B cell (primary cell): ENCODE measurements at regions not wholly inside any gene's neighbourhood (a gene's known extent, or its start where the extent isn't known, plus 50 kb on each side); places are given as distances from the start of the nearest gene placed in this dataset.

Experiments used
- ATAC-seq: fragments of 200-7000 bp; cut with Tn5 transposase; one replicate; pipeline ENCODE4 v1.10.0; 2021; ENCODE audit warnings: low read depth, mild to moderate bottlenecking, moderate number of reproducible peaks, moderate library complexity
- CTCF ChIA-PET: fragments of 350-600 bp; sonication (Branson Sonifier 250); formaldehyde crosslinking; loops from one replicate; lab custom pipeline; 2021; ENCODE audit warnings: antibody characterized with exemption, inconsistent platforms; lab: Charles Lee
- POLR2A ChIA-PET: fragments of 350-600 bp; sonication (Branson Sonifier 250); formaldehyde crosslinking; loops from one replicate; lab custom pipeline; 2021; ENCODE audit warnings: antibody characterized with exemption; lab: Charles Lee
- DNase-seq: peaks from one replicate; pipeline ENCODE4 v3.0.0; 2013
- H2AFZ ChIP-seq: 2 replicates; pipeline ENCODE4 v1.6.1; 2012; ENCODE audit warnings: mild to moderate bottlenecking, low read depth, low read length; ENCODE audit not compliant: insufficient read depth, poor library complexity, severe bottlenecking
- H3K27ac ChIP-seq, 2 donors: 1 replicate in 1 of 2; 2 replicates in 1 of 2; pipeline ENCODE4 v1.5.1; 2012 to 2013; ENCODE audit warnings: low read length in 2 of 2, mild to moderate bottlenecking in 2 of 2, moderate library complexity in 1 of 2
- H3K27me3 ChIP-seq, 4 experiments: fragments of 200-600 bp in 1 of 4; sonication (generic) in 1 of 4; replicated peaks in 1 of 4; 1 replicate in 2 of 4; 2 replicates in 2 of 4; pipeline versions ENCODE4 v1.6.1 to v1.7.0; 2013 to 2016; ENCODE audit warnings: low read length in 3 of 4, mild to moderate bottlenecking in 2 of 4, mixed read lengths in 1 of 4, moderate library complexity in 1 of 4; ENCODE audit not compliant: insufficient read depth in 4 of 4, control insufficient read depth in 3 of 4; ENCODE audit errors: control extremely low read depth in 1 of 4
- H3K36me3 ChIP-seq, 2 experiments: replicated peaks in 1 of 2; 1 replicate in 1 of 2; 2 replicates in 1 of 2; pipeline versions ENCODE4 v1.6.1 to v1.7.1; 2013; ENCODE audit warnings: low read length in 1 of 2; ENCODE audit not compliant: insufficient read depth in 2 of 2, control insufficient read depth in 1 of 2; ENCODE audit errors: control extremely low read depth in 1 of 2, extremely low read depth in 1 of 2
- H3K4me1 ChIP-seq, 2 donors: fragments of 200-600 bp in 1 of 2; sonication (generic) in 1 of 2; 1 replicate in 1 of 2; 2 replicates in 1 of 2; pipeline versions ENCODE4 v1.5.1 to v1.6.1; 2013 to 2017; ENCODE audit warnings: low read length in 2 of 2; ENCODE audit not compliant: control insufficient read depth in 2 of 2, insufficient read depth in 2 of 2
- H3K4me2 ChIP-seq: replicated peaks from 2 replicates; pipeline ENCODE3; 2012; ENCODE audit warnings: mild to moderate bottlenecking, low read depth, low read length; ENCODE audit not compliant: poor library complexity, severe bottlenecking
- H3K4me3 ChIP-seq, 5 experiments: fragments of 200-600 bp in 1 of 5; sonication (generic) in 1 of 5; 1 replicate in 3 of 5; 2 replicates in 2 of 5; pipeline versions ENCODE4 v1.5.1 to v1.7.0; 2011 to 2016; ENCODE audit warnings: low read length in 4 of 5, mild to moderate bottlenecking in 4 of 5, low read depth in 2 of 5, control low read depth in 1 of 5, moderate library complexity in 1 of 5; ENCODE audit not compliant: insufficient read depth in 1 of 5; ENCODE audit errors: control extremely low read depth in 1 of 5, extremely low read depth in 1 of 5
- H3K79me2 ChIP-seq: fragments of 200-600 bp; sonication (generic); one replicate; pipeline ENCODE4 v1.6.0; 2016; ENCODE audit warnings: low read length; ENCODE audit not compliant: control insufficient read depth, insufficient read depth
- H3K9ac ChIP-seq: fragments of 200-600 bp; sonication (generic); 2 replicates; pipeline ENCODE4 v1.6.1; 2017; ENCODE audit warnings: mild to moderate bottlenecking, low read length, moderate library complexity
- H3K9me3 ChIP-seq, 3 donors: one replicate each; pipeline versions ENCODE4 v1.6.1 to v1.7.1; 2013; ENCODE audit warnings: low read length in 2 of 3; ENCODE audit not compliant: control insufficient read depth in 2 of 3, insufficient read depth in 1 of 3; ENCODE audit errors: control extremely low read depth in 1 of 3
- H4K20me1 ChIP-seq: 2 replicates; pipeline ENCODE4 v1.6.0; 2012; ENCODE audit warnings: mild to moderate bottlenecking, low read length; ENCODE audit not compliant: insufficient read depth, control insufficient read depth, poor library complexity, severe bottlenecking
- H3K27ac Mint-ChIP-seq: one replicate; pipeline ENCODE4 v1.8.0; 2021; ENCODE audit warnings: mixed read lengths
- H3K27me3 Mint-ChIP-seq: one replicate; pipeline ENCODE4 v1.8.0; 2021; ENCODE audit warnings: mixed read lengths
- H3K4me1 Mint-ChIP-seq: one replicate; pipeline ENCODE4 v1.8.0; 2021; ENCODE audit warnings: mixed read lengths
- H3K4me3 Mint-ChIP-seq: one replicate; pipeline ENCODE4 v1.8.0; 2021; ENCODE audit warnings: mixed read lengths
- H3K9me3 Mint-ChIP-seq: one replicate; pipeline ENCODE4 v1.8.0; 2022; ENCODE audit warnings: mixed read lengths; ENCODE audit not compliant: insufficient read depth
- CTCF ChIP-seq: fragments of 200-600 bp; IDR thresholded peaks from one replicate; pipeline ENCODE4 v1.8.0; 2022; ENCODE audit warnings: antibody characterized with exemption, mild to moderate bottlenecking
- EZH2 ChIP-seq: IDR thresholded peaks from 2 replicates; pipeline ENCODE4 v1.6.1; 2012; ENCODE audit warnings: borderline replicate concordance, low read depth, mild to moderate bottlenecking, moderate library complexity, low read length; ENCODE audit not compliant: insufficient read depth, poor library complexity, severe bottlenecking
- WGBS: methylation state at CpG from one replicate; pipeline ENCODE4 v1.1.5; 2013; ENCODE audit warnings: missing lambda C conversion rate; ENCODE audit not compliant: insufficient coverage; 5-methylcytosine and 5-hydroxymethylcytosine counted together
- intact Hi-C: fragments of 100-400 bp; cut with micrococcal nuclease; formaldehyde crosslinking; loops from one replicate; pipeline ENCODE4 v1.10.0; 2022

GRCh38 chr7:48839108-48839507, 85.2 kb upstream of the CDC14C start:
- H3K4me2 ChIP-seq, result no peak overlapping the region
- intact Hi-C loops, result no loop called here

GRCh38 chr7:48841739-48842138, 82.6 kb upstream of the CDC14C start:
- H3K9me3 Mint-ChIP-seq, result no peaks in the 10 kb centered on the region
- H3K4me1 Mint-ChIP-seq, result no peaks in the 10 kb centered on the region
- ATAC-seq (no peak), DNase-seq (no peak)
- intact Hi-C loops, result no loop called here
- Histone ChIP-seq H3K27ac (no peak overlapping the region), H3K9me3 (no peaks in the 10 kb centered on the region), H3K27me3 (no peaks in the 10 kb centered on the region), H3K4me2 (no peak overlapping the region), H3K4me3 (no peak overlapping the region), H4K20me1 (no peaks in the 10 kb centered on the region), H3K79me2 (no peaks in the 10 kb centered on the region), H2AFZ (no peak overlapping the region), H3K9ac (no peak overlapping the region), H3K4me1 (no peaks in the 10 kb centered on the region), H3K36me3 (no peaks in the 10 kb centered on the region)
- no peaks in the 10 kb centered on the region for H3K27me3 Mint-ChIP-seq
- H3K27ac Mint-ChIP-seq, result no peak overlapping the region
- ChIA-PET POLR2A (no interaction called here), CTCF (no interaction called here)
- no peak for TF ChIP-seq CTCF
- no peak for TF ChIP-seq EZH2
- 100% methylated on average over 3 of the region's 4 CpGs for WGBS
- no peak overlapping the region for H3K4me3 Mint-ChIP-seq

More at GRCh38 chr7:48839108-48839507, 85.2 kb upstream of the CDC14C start:
- Mint-ChIP-seq H3K4me3 (no peak overlapping the region), H3K9me3 (peaks cover 3% of the 10 kb centered on the region), H3K27ac (no peak overlapping the region), H3K27me3 (no peaks in the 10 kb centered on the region), H3K4me1 (no peaks in the 10 kb centered on the region)
- Histone ChIP-seq H3K27ac (no peak overlapping the region), H3K79me2 (no peaks in the 10 kb centered on the region), H3K4me1 (no peaks in the 10 kb centered on the region), H3K9me3 (no peaks in the 10 kb centered on the region), H3K27me3 (no peaks in the 10 kb centered on the region), H3K9ac (no peak overlapping the region), H2AFZ (no peak overlapping the region), H4K20me1 (no peaks in the 10 kb centered on the region), H3K36me3 (no peaks in the 10 kb centered on the region), H3K4me3 (no peak overlapping the region)
- no peak for ATAC-seq
- ChIA-PET CTCF (no interaction called here), POLR2A (interaction anchor here (0.7 kb wide), 1 partner anchor 28 kb away, joined by 5 read pairs; no protein-coding TSS in a partner anchor)
- DNase-seq, result no peak
- 94% methylated on average over 3 of the region's 5 CpGs for WGBS
- no peak for TF ChIP-seq EZH2
- TF ChIP-seq CTCF, result no peak
